Activated CD4-positive, alpha-beta T cell treated with anti-CD3 and anti-CD28 coated beads for 24 hours (primary cell): ENCODE measurements at regions not wholly inside any gene's neighbourhood (a gene's known extent, or its start where the extent isn't known, plus 50 kb on each side); places are given as distances from the start of the nearest gene placed in this dataset.

Experiments used
- DNase-seq, 2 donors: peaks; one replicate each; pipeline ENCODE4 v3.0.0-alpha.2; 2020; ENCODE audit warnings: low read depth in 2 of 2

DNA sequence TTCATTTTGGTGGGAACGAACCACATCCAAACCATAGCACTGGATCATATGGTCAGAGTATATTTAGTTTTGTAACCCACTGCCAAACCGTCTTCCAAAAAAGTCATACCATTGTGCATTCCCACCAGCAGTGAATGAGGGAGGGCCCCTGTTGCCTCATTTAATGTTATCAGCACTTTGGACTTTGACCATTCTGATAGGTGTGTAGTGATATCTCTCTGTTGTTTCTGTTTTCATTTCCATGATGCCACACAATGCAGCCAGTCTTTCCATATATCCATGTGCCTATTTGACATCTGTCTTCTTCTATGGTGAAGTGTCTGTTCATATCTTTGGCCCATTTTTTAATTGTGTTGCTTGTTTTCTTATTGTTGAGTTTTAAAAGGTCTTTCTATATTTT, 105.0 kb upstream of the PPP2R2D start:
- no peak for DNase-seq

DNA sequence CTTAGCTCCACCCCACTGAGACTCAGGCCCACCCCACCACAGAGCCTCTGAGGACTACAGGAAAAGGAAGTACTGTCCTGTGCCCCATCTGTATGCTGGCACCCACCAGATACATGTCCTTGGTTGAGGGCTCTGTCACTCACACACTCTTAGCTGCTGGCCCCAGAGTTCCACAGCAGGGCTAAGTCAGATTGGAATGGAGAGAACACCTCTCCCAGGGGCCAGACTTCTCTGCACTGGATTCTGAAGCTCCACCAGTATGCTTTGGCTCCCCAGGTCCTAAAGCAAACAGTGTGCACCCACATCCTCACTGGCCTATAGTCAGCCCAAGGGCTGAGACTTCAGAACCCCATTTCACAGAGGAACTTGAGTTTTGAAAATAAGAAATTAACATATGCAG, 103.2 kb upstream of the PPP2R2D start:
- DNase-seq: no peak

DNA sequence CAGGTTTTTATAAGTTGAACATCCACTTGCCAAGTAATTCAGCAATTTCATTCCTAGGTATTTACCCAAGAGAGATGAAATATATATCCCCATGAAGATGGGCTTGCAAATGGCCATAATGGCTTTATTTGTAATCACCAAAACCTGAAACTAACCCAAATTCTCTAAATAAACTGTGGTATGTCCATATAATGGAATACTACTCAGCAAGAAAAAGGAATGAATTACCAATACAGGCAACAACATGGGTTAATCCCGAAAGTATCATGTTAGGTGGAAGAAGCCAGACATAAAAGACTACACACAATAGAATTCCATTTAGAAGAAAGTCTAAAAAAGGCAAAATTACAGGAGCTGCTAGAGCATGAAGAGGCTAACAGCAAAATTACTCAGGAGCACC, 101.4 kb upstream of the PPP2R2D start:
- DNase-seq: no peak

DNA sequence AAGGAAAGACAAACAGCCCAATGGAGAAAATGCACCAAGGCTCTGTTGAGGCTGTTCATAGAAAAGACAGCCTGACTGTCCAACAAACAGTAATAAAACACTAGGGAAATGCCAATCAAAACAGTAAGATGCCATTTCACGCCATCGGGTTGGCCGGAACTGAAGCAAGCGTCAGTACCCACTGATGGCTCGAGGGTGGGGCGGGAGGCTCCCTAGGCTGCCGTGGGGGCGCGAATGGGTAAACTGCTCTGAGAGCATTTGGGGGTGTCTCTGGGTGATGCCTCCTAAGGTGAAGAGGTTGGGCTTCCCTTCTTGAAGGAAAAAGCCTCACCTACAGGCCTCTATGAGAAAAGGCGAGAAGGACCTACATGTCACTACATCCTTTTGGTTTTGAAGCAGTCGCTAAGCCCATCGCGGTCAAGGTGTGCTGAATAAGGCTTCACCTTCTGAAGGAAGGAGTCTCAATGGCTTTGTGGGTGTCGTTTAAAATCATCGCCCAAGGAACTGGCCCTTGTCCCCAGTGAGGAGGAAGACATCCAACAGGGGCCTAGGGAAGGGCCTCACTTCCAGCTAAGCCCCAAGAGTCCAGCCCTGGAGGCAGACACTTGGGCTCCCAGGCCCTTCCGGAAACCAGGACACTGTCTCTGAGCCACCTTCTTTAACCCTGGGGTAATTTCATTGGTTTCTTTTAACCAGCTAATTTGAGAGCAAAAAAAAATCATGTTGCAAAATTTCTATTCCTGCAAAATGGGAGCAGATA, 98.5 kb upstream of the PPP2R2D start:
- no peak for DNase-seq

DNA sequence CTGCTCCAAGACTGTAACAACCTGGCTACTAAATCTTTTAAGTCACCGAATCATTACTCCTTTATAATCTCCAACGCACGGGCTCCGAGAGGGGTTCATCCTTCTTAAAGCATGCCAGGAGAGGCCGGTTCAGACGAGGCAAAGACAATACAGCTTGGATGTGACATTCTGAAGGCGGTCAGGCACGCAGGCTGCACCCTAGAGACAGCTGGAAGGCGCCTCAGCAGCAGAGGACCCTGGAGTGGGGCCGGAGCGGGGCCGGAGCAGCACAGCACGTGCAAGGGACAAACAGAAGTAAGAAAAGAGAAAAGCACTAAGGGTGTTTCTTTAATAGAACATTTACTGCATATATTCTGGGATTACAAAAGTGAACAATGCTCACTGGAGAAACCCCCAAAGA, 97.8 kb upstream of the PPP2R2D start:
- DNase-seq: no peak

DNA sequence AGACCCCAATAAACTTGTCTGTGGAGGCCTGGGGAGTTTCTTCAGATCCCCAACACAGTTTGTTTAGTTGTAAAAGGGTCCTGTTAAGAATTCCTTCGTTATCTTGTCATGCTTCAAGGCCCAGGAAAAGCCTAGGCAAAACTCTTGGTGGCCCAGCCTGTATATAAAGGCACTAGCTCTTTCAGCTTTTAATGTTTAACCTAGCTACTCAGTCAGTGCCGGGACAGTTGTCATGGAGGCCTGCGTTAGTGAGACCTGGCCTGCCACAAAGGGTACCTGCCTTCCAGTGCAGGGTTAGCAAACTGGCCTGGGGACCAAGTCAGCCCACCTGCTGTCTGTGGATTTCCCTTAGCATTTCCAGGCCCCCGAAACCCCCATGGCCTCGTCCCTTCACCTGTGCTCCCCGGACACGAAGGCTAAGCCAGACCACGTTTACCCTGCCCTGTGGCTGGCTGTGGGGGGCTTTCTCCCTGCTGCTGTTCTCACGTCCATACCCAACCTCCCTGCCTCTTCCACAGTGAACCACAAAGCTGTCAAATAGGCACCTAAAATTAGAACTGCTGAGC, 96.9 kb upstream of the PPP2R2D start:
- no peak for DNase-seq

DNA sequence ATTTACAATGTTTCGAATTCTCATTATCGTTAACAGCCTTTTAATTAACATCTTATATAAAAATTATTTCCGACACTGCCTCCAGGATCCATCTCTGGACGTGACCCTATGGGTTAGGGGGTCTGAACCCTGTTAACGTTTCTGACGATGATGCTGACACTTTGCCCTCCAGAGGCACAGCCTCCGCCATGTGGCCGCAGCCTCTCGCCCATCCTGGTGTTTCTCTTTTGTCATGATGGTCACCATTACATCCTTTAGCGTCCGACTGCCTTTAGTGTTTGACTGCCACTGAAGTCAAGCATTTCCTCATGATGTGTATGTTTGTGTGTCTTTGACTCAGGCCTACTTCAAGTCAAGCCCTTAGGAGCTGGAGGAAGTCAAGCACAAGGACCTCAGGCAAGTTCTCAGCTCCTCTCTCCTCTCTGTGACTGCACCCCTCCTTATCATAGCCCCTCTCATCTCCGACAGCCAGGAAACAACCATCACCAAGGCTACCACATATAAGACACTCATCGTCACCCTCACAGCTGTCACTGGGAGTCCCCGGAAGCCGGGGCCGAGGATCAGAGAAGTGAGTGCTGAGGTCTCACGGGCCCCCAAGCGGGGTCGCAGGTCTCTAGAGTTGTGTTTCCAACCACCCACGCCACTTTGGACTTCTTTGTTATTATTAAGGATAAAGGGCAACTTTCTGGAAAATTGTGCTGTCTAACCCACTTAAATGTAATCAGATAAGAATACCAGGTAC, 96.1 kb upstream of the PPP2R2D start:
- no peak for DNase-seq

DNA sequence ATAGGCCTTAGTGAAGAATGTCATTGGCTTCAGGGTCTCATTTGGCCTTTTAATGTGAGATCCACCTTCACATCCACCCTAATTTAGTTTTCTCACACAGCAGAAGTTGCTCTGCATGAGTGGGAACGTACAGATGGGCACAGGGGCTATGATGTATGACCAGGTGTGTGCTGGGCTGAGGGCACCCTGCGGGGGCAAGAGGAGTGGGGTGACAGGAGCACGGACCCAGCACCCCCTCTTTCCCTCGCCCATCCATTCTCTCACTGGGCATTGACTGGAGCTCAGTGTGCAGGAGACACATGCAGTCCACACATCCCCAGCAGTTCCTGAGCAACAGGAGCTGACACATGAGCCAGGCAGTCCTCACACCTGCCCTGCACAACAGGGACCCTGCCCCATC, 95.1 kb upstream of the PPP2R2D start:
- DNase-seq: no peak

DNA sequence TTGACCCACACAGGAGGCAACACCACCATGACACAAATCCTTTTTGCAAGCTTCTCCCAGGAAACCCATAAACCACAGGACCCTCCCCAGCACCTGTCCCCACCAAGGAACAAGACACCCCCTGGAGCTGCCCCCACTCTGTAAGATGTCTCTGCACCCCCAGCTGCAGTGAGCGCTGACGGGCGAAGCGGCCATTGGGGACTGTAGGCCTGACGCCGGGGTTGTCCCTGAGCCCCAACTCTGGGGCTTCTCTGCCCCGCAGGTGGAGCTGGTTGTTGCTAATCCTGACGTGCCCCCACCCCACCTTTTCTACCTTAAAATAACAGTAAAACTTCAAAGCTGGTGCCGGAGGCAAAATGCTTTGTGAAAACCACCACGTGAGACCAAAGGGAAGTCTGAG, 94.7 kb upstream of the PPP2R2D start:
- DNase-seq: no peak

DNA sequence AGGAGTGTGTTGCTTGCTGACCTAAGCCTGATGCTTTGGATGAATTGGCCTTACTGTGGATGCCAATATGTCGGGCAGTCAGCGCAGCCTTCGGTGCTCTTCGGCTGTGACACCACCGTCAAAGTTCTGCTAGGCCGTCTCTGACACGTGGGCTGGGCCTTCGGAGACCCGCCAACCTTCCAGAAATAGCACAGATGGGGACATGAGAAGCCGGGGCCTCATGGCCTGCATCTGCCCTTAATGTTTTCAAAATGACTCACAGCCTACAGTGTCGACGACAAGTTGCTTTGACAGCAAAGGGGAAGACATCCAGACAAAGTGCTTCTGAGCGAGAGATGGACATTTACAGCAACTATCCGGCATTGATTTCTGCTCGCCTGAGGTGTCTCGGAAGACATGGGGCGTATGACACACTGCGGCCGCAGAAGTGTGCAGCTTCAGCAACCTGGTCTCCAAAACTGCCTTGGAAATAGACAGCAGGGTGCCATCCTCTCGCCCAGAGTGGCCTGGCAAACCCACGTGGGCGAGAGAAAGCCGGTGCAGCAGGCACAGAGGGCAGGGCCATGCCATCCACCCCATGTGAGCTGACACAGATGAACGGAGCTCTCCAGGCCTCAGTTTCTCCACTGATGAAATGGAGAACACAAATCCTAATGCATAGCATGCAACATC, 94.0 kb upstream of the PPP2R2D start:
- no peak for DNase-seq

DNA sequence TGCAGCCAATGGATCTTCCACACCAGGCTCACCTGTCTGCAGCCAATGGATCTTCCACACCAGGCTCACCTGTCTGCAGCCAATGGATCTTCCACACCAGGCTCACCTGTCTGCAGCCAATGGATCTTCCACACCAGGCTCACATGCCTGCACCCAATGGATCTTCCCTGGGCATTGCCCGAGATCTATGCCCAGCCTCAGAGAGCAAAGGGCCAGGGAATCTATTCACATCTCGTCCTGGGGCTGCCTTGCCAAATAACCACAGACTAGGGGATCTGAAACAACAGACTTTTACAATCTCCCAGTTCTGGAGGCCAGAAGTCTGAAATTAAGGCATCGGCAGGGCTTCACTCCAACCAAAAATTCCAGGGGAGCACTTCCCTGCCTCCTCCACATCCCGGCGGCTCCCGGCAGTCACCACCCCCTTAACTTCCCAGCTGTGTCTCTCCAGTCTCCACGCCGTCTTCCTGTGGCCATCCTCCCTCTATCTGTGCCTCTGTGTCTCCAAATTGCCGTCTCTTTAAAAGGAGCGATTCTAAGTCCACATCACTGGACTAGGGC, 92.4 kb upstream of the PPP2R2D start:
- DNase-seq: no peak

DNA sequence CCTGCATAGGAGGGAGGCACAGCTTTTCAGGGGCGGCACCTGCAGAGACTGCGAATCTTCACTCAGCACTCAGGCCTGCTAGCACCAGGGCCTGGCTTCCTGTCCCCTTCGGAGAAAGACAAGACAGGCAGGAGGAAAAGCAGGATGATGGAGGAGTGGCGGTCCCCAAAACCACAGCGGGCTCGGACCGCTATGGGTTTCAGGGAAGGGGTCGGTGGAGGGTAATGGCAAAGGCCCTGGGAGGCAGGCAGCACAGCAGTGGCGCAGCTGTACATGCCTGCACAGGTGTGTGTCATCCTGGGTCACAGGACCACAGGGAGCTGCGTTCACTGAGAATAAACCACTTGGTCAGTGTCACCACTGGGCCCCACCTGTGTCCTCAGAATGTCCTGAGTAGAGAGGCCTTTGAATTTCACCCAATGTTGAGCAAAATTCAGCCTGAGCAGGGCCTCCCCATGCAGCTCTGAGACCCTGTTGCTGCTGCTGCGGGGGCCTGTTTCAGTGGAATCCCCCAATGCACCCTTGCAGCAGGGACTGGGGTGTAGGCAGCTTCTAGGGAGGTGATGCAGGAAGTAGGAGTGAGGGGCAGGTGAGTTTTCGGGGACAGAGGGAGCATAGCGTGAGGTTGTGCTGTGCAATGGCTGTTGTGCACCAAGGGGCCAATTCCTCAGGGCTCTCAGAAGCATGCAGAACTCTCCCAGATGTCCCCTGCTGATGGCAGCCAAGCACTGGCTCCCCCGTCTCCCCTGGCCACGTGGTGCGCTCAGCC, 90.6 kb upstream of the PPP2R2D start:
- no peak for DNase-seq

DNA sequence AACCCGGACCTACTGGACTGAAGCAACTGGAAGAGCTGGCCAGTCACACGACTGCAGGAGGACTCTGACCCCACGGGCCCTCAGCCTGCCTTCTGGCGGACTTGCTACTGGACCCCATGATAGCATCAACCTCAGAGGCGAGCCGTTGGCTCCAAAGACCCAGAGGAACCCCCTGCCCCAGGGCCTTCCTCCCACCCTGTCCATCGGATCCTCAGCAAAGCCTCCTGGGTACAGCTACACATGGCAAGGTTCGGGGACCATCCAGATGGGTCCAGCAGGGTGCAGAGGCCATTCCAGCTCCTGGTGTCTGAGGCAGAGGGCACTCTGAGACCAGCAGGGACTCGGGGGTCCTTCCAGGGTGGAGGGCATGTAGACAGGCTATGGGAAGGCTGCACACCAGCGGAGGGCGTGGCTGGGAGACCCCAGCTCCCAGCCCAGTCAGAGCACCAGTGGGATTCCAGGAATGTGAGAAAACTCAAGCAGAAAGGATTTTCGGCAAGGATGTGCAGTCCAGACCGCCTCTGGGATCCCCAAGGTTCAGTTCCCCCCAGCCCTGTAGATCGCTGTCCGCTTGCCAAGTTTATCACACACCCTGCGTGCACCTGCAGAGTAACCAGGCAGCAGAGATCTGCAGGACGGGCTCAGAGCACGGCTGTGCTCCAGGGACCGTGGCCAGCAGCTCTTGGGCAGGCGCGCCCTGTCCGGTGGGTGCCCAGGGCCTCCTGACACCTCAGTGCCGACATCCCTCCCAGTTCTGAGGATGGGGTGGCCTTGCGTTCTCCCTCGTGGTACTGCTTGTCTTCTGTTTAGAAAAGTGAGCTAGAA, 89.8 kb upstream of the PPP2R2D start:
- no peak for DNase-seq

DNA sequence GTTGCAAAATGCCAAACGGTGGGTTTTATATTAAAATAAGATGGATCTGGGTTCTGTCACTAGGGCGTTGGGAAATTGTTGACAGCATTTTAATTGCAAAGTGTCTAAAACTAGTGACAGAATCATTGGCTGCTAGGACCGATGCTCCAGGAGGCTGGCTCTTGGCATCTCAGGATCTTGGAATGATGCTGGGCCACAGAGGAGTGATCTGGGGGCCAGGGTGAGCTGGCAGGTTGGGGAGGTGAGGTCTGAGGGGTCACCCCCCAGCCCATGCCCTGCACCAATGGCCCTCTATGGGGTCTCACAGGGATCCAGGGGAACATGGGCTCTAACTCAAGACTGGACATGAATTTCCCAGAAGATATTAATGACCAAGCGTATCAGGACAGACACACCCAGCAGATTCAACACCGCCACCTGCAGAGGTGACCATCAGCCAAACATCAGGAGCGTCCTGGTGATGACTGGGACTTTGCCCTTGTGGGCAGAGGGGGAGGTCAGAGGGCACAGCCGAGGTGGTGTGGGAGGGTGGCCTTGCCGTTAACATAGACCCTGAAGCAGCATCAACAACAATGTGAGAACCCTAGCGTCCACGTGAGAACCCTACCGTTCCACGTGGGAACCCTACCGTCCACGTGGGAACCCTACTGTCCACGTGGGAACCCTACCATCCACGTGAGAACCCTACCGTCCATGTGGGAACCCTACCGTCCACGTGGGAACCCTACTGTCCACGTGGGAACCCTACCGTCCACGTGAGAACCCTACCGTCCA, 89.0 kb upstream of the PPP2R2D start:
- DNase-seq: no peak

DNA sequence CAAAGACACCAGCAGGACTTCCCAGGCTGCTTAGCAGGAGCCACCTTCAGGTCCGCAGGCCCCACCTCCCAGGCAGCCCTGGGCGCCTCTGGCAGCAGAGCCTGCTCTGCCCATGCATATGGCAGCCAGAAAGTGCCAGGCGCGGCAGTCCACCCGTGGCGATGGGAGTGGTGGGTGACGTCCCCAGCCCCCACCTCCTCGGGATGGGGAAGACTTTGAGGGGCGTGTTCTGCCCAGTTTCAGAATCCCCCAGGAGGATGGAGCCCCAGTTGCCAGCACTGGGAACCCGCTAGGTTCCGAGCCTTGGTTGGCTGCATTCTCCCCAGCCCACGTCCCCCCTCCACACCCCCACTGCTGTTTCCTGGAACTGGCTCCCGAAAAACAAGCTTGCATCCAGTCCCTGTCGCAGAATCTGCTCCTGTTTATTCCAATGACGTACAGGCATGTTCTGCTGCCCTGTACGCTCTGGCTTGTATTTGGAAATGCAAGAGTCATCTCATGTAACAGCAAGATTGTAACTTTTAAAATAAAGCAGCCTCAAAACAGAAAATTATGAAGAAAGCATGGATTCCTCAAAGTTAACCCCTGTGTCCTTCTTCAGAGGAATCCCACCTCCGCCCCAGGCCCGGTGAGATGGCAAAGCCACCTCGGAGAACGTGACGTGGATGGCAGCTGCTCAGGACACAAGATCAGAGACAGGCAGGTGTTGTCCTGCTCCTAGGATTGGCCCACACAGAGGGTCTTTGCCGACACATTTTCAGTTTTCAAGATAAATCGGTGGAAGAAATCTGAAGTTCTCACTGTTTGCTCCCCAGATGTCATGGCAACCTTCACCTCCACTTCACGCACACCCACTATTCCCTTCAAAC, 87.8 kb upstream of the PPP2R2D start:
- no peak for DNase-seq

DNA sequence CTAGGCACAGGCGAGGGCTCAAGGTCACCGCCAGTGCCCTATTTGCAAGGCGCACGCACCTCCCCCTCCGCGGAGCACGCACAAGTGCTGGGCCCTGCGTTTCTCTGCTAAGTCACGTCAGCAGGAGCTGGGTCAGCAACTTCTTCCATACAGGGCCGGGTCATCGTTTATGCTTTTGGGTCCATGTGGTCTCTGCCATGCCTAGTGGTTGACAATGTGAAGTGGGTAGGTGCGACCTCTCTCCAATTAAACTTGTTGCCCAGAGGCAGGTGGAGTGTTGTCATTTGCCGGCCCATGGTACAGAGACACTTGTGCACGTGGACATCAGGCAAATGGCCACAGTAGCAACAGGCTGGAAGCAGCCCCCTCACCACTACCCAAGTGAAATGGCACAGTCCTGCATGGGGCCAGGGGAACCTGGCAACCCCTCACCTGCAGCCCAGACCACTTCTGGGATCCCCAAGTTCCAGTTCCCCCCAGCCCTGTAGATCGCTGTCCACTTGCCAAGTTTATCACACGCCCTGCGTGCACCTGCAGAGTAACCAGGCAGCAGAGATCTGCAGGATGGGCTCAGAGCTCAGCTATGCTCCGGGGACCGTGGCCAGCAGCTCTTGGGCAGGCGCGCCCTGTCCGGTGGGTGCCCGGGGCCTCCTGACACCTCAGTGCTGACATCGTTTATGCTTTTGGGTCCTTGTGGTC, 86.1 kb upstream of the PPP2R2D start:
- DNase-seq: no peak

DNA sequence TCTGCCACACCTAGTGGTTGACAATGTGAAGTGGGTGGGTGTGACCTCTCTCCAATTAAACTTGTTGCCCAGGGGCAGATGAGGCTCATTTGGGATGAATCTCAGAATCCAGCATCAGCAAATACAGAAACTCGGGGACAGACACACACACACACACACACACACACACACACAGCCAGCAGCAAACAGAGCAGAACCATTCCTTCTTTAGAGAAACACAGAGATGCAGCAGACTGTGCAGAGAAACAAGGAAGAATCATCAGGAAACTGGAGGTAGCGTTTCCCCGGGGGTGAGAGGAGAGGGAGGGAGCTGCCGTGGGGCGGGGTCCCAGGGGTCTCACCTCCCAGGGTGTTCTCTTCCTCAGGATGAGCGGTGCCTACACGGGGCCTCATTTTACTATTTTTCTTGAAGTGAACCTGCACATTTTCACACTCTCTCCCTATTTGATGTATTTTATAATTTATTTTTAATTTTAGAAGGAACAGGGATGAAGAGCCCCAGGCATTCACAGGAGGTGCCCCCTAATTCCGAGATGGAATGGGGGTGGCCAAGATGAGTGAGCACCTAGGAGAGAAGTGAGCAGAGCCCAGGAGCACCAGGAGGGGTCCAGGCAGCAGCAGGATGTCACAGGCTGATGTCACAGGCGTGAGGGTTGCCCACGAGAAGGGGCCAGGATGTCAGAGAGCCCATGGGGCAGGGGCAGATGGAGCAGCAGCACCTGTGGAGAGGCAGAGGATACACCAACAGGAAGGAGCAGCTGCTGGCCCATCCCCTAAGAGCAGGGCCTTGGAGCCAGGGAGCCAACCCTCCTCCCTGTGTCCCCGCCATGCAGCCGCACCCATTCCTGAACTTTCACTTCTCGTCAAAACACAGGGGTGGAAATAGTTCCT, 85.3 kb upstream of the PPP2R2D start:
- no peak for DNase-seq
